ENCODE measurements at regions not wholly inside any gene's neighbourhood (a gene's known extent, or its start where the extent isn't known, plus 50 kb on each side); places are given as distances from the start of the nearest gene placed in this dataset.

DNA sequence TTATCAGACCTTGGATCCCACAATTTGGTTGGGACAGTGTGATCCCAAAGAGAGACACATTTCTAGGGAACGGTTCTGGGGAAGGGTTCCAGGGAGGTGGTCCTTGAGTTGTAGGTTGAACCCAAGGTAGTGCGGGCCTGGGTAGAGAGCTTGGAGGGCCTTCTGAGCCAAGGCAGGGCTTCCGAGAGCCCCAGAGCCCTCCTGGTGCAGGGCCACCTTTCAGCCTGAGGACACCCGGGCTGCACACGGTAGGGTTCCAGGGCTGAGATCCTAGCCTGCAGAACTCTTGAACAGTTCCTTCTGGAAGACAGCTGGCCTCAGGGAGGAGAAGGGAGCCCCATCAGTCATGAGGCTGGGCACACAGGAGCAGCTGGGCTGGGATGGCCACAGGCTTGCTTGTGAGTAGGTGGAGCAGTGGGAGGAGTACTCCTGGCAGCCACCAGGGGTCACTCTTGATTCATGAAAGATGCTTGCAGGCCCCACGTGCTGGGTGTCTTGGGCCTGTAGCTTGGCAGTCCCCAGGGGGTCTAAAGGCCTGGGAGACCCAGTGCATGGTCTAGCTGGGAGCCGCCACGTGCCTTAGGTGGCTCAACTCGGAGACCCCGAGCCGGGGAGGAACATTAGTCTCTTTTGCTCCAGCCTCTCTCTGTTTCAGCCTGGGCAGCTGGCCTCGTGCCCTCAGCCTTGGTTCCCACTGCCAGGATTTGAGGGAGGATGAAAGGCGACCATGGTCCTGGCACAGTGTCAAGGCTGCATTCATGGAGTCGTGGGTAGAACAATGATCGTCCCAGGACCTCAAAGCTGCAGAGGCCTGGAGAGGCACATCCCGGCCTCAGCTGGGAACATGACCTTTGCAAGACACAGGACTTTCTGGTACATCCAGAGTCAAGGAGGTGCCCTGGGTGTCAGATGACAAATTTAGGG lies 381.6 kb downstream of the TYW1 start:
- TF ChIP-seq, protein P1, sequence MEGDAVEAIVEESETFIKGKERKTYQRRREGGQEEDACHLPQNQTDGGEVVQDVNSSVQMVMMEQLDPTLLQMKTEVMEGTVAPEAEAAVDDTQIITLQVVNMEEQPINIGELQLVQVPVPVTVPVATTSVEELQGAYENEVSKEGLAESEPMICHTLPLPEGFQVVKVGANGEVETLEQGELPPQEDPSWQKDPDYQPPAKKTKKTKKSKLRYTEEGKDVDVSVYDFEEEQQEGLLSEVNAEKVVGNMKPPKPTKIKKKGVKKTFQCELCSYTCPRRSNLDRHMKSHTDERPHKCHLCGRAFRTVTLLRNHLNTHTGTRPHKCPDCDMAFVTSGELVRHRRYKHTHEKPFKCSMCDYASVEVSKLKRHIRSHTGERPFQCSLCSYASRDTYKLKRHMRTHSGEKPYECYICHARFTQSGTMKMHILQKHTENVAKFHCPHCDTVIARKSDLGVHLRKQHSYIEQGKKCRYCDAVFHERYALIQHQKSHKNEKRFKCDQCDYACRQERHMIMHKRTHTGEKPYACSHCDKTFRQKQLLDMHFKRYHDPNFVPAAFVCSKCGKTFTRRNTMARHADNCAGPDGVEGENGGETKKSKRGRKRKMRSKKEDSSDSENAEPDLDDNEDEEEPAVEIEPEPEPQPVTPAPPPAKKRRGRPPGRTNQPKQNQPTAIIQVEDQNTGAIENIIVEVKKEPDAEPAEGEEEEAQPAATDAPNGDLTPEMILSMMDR (IDR thresholded peaks at IDR 0.05; ENCODE audit: insufficient read depth, low read length, severe bottlenecking): peak; percentile 75
- Histone ChIP-seq H3K36me3 (ENCODE audit: control insufficient read depth, insufficient read depth, low read length) (no peaks in the 10 kb centered on the region), H3K4me3 (ENCODE audit: low read depth, low read length) (no peak overlapping the region), H3K27me3 (ENCODE audit: control insufficient read depth, insufficient read depth, low read length) (no peaks in the 10 kb centered on the region)
- FAIRE-seq (no peak), DNase-seq (ENCODE audit: low read depth) (peak; percentile 35)

DNA sequence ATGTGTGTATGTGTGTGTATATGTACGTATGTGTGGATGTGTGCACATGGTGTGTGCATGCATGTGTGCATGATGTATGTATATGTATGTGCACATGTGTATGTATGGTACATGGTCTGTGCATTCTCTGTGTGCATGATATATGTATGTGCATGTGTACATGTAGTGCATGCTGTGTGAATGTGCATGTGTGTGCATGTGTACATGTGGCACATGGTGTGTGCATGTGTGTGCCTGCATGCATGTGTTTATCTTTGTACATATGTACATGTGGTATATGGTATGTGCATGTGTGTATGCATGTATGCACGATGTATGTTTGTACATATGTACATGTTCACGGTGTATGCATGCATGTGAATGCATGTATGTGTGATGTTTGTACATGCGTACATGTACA lies 383.7 kb downstream of the TYW1 start:
- FAIRE-seq: peak; percentile 70
- no peaks in the 10 kb centered on the region for H3K27me3 ChIP-seq (ENCODE audit: control insufficient read depth, insufficient read depth, low read length)
- TF ChIP-seq, protein P1 (IDR thresholded peaks at IDR 0.05; ENCODE audit: insufficient read depth, low read length, severe bottlenecking): no peak
- no peaks in the 10 kb centered on the region for H3K36me3 ChIP-seq (ENCODE audit: control insufficient read depth, insufficient read depth, low read length)
- no peak for DNase-seq (ENCODE audit: low read depth)
- H3K4me3 ChIP-seq (ENCODE audit: low read depth, low read length): no peak overlapping the region

DNA sequence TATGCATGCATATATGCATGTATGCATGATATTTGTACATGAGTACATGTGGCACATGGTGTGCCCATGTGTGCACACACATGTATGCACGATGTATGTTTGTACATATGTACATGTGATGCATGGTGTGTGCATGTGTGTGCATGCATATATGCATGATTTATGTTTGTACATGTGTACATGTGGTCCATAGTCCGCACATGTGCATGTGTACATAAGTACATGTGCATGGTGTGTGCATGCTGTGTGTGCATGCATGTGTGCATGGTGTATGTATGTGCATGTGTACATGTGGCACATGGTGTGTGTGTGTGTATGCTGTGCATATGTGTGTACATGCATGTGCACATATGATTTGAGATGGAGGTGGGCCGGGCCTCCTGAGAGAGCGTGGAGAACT lies 384.2 kb downstream of the TYW1 start:
- no peak overlapping the region for H3K4me3 ChIP-seq (ENCODE audit: low read depth, low read length)
- H3K27me3 ChIP-seq (ENCODE audit: control insufficient read depth, insufficient read depth, low read length): no peaks in the 10 kb centered on the region
- H3K36me3 ChIP-seq (ENCODE audit: control insufficient read depth, insufficient read depth, low read length): no peaks in the 10 kb centered on the region
- TF ChIP-seq, protein P1 (IDR thresholded peaks at IDR 0.05; ENCODE audit: insufficient read depth, low read length, severe bottlenecking): no peak
- FAIRE-seq: peak; percentile 58
- DNase-seq (ENCODE audit: low read depth): no peak

DNA sequence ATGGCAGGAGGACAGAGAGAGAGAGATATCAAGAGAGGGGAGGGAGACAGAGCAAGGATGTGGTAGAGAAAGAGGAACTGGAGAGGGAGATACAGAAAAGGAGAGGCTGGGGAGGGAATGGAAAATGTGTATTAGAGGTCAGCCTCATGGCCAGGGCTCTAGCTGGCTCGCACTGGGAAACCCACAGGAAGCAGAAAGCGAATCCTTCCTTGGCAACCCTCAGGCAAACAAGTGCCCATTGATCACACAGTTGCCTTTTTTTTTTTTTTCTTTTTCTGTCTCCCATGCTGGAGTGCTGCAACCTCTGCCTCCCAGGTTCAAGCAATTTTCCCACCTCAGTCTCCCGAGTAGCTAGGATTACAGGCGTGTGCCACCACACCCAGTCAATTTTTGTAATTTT lies 391.2 kb downstream of the TYW1 start:
- Histone ChIP-seq H3K27me3 (ENCODE audit: control insufficient read depth, insufficient read depth, low read length) (no peaks in the 10 kb centered on the region), H3K4me3 (ENCODE audit: low read depth, low read length) (no peak overlapping the region), H3K36me3 (ENCODE audit: control insufficient read depth, insufficient read depth, low read length) (no peaks in the 10 kb centered on the region)
- DNase-seq (ENCODE audit: low read depth): no peak
- no peak for FAIRE-seq
- TF ChIP-seq, protein P1 (IDR thresholded peaks at IDR 0.05; ENCODE audit: insufficient read depth, low read length, severe bottlenecking): no peak

DNA sequence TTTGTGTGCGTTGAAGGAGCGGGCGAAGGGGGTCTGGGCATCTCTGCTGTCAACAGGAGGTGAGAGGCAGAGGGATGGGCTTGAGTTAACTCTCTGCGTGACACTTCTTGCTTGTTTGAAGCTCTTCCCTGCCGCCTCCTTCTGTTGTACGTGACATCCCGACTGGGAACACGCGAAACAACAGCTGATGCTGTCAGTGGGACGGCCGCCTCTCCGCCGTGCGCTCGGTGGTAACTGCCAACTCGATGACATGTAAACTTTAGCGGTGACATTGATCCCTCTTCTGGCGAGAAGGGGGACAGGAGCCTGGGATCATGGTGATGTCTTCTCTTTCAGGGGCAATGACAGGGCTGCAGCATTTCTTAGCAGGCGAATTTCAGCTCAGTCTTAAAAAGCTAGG lies 394.5 kb downstream of the TYW1 start:
- DNase-seq (ENCODE audit: low read depth) (no peak), FAIRE-seq (no peak)
- no peak overlapping the region for H3K4me3 ChIP-seq (ENCODE audit: low read depth, low read length)
- H3K36me3 ChIP-seq (ENCODE audit: control insufficient read depth, insufficient read depth, low read length): no peaks in the 10 kb centered on the region
- TF ChIP-seq, protein P1 (IDR thresholded peaks at IDR 0.05; ENCODE audit: insufficient read depth, low read length, severe bottlenecking): no peak
- H3K27me3 ChIP-seq (ENCODE audit: control insufficient read depth, insufficient read depth, low read length): no peaks in the 10 kb centered on the region
